Dermis blood vessel endothelial cell (primary cell): ENCODE measurements at regions not wholly inside any gene's neighbourhood (a gene's known extent, or its start where the extent isn't known, plus 50 kb on each side); places are given as distances from the start of the nearest gene placed in this dataset.
"Not testable (repeated sequence)": the region's sequence is repeated elsewhere in the genome, so short reads cannot be mapped to it uniquely, and the experiment has no call there.

Source experiments
- DNase-seq: peaks from one replicate; pipeline ENCODE4 v3.0.0; 2010

DNA sequence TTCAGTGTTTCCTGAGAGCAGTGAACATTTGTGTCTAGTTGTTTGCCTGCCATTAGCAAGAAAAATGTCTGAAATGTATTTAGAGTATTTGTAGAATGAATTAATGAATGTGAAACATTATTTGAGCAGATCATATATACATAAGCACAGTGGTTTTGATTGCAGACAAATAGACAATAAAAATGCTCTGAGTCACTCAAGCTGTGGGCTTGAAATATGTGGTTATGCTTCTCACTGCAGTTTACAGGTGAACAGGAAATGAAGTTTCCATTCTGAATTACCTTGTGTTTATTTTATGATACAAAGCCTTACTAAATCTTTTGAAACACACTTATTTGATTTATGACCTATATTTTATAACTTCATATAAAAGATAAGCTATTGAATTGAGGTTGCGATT, 827.7 kb downstream of the TMTC2 start:
- DNase-seq, result no peak

DNA sequence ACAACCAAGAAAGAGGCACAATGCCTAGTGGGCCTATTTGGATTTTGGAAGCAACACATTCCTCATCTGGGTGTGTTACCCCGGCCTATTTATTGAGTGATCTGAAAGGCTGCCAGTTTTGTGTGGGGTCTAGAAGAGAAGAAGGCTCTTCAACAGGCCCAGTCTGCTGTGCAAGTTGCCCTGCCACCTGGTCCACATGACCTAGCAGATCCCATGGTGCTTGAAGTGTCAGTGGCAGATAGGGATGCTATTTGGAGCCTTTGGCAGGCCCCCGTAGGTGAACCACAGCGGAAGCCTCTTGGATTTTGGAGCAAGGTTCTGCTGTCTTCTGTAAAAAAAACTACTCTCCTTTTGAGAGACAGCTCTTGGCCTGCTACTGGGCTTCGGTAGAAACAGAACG, 820.1 kb downstream of the TMTC2 start:
- no peak for DNase-seq

DNA sequence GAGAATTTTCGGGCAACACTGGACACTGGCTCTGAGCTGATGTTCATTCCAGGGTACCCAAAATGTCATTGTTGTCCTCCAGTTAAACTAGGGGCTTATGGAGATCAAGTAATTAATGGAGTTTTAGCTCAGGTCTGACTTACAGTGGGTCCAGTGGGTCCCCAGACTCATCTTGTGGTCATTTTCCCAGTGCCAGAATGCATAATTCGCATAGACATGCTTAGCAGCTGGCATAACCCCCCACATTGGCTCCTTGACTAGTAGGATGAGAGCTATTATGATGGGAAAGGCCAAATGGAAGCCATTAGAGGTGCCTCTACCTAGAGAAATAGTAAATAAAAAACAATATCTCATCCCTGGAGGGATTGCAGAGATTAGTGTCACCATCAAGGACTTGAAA, 818.9 kb downstream of the TMTC2 start:
- DNase-seq, result no peak

DNA sequence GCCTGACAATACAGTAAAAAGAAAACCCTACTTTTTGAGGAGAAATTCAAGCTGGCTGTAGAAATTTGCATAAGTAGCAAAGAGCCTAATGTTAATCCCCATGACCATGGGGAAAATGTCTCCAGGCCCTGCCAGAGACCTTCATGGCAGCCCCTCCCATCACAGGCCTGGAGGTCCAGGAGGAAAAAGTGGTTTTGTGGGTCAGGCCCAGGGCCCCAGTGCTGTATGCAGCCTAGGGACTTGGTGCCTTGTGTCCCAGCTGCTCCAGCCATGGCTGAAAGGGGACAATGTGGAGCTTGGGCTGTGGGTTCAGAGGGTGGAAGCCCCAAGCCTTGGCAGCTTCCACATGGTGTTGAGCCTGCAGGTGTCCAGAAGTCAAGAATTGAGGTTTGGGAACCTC, 813.2 kb downstream of the TMTC2 start:
- DNase-seq, result not testable (repeated sequence)

DNA sequence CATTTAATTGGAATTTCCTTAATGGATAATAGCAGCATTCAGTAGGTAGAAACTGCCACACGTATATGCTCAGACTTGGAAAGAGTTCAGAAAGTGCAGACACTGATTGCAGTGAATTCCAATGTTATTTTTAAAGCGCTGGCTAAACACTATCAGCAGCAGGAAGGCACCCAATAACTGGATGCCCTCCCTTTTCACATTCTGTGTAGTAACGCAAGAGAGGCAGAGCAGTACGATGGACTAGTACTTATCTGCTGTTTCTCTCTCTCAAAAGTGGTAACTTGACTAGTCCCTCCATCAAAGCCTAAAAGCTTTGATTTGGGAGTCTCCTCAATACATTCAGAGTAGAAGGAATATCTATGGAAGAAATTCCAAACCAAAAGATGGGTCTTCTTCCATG, 791.0 kb downstream of the TMTC2 start:
- DNase-seq, result no peak

DNA sequence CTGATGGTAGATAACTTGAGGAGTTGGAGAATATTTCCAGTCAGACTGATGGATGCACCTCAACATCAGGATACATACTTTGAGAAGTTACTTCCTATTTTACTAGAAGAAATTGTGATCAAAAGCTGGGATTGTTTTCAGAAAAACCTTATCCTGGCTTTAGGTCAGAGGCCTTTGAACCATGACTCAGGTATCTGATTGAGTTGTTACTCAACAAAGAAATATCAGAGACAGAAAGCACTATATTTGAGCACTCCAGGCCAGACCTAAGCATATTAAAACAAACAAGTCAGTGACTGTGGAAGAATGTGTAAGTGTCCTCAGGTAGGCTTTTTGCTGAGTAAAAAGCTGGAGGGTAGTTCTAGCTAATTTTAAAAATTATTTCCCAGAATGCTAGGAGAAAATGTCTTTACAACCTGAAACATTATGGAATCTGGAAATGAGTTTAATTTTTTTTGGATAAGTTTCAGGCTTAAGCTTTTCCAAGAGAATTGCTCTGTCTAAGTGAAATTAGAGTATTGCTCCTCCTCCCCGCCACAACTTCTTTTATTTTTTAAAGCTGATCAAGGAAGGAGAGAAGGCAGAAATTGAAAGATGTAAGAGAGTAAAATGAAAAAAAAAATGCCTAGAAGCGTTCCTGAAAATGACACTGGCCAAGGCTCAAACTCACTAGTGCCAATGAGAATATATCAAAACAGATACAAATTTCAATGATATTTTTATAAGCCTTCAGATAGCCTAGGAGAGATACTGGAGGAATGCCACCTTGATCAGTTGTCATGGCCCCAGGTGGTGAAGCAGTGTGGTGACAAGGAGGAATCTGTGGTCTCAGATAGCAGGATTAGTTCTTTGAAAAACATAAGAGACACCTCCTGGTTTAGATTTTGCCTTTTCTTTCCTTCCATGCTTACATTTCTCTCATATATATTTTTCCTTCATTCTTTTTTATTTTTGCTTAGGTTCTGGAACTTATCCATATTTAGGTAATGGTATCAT, 790.3 kb downstream of the TMTC2 start:
- no peak for DNase-seq

DNA sequence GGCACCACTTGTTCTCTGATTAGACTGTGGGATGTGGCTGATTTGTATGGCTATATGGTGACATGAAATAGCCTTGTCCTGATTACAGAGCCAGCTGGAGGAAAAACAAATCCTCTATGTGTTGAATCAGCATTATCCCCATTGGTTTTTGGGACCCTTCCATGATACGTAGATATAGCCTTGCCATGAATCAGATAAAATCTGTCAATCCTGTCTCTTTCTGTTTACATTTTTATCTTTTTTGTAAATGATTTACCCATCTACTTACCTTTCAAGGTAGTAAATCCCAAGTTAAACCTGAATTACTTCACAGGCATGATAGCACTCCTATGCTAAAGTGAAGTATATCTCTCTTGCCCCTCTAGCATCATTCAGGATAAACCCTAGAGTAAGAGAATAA, 789.3 kb downstream of the TMTC2 start:
- no peak for DNase-seq

DNA sequence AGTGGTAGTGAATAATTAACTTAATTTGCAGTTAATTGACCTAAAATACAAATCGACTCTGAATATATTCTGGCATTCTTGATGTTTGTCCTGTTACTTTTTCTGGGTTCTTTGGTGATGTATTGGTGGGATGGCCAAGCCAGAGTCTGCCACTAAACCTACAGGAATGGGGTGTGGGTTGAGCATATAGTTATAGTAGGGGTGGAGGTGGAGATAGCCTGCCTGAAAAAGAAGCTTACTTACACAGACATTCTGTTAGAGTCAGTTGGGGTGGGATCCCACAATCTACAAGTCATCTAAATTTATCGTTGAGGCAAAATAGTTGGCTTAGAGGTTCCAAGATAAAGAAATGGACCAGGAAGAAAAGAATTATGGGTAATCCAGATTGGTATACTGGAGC, 787.7 kb downstream of the TMTC2 start:
- no peak for DNase-seq

DNA sequence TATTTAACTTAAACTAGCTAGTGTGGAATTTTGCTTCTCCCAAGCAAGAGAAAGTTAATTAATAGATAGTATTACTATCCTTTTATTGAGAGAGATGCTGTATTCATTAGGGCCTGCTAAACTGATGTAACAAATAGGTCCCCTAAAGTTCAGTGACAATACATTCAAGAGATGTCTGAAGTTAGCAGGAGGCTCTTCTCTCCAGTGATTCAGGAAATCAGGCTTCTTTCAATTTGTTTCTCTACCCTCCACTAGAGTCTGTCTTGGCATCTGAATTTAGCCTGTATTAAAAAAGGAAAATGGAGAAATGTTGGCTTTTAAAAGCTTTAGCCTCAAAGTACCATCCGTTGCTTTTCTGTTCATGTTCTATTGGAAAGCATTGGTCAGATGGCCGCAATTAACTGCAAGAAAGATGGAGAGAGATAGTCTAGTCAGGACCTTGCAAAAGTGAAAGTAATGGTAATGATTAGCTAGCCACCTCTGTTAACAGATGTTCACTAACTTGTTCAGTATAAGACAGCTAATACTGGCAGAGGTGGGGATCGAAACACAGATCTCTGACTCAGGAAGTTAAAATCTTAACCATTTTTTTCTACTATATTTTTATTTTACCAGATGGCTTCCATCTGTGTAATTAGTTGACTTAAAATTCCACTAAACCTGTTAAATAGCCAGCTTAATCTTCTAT, 786.8 kb downstream of the TMTC2 start:
- no peak for DNase-seq

DNA sequence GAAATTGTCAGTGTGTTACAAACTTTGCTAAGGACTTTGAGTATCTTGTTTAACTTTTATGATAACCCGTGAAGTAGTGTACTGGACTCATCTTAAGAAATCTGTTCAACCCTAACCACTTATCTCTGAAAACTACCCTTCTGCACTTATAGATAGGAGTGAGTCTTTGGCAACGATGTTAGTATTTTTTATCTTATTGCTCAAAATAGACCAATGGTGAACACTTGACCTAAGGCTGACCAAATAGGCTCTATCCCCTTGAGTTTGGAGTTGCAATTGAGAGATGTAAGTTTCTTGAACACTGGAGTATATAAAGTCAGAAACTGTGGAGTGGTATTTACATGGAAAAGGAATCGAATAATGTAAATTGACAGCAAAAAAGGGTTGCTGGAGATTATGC, 786.1 kb downstream of the TMTC2 start:
- DNase-seq, result no peak

DNA sequence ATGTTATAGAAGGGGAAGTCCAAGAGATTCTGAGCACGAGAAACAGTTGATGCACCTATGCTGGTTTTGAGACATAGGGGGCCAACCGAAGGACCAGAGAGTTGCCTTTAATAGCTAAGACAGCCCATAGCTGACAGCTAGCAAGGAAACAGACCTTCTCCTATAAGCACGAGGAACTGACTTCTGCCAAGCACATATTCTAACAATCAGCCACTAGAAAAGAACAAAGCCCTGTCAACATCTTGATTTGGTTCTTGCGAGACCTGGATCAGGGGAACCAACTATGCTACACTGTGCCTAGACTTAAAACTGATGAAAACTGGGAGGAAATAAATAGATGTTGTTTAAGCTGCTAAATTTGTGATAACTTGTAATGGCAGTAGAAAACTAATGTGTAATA, 785.6 kb downstream of the TMTC2 start:
- no peak for DNase-seq

DNA sequence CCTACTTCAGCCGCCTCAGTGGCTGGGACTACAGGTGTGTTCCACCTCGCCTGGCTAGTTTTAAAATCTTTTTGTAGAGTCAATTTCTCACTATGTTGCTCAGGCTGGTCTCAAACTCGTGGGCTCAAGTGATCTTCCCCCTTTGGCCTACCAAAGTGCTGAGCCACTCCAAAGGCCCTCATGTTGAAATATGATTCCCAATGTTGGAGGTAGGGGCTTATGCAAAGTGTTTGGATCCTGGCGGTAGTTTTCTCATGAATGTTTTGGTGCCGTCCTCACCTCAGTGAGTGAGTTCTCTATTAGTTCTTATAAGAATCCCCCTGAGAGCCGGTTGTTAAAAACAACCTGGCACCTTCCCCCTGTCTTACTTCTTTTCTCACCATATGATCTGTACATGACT, 784.6 kb downstream of the TMTC2 start:
- no peak for DNase-seq

DNA sequence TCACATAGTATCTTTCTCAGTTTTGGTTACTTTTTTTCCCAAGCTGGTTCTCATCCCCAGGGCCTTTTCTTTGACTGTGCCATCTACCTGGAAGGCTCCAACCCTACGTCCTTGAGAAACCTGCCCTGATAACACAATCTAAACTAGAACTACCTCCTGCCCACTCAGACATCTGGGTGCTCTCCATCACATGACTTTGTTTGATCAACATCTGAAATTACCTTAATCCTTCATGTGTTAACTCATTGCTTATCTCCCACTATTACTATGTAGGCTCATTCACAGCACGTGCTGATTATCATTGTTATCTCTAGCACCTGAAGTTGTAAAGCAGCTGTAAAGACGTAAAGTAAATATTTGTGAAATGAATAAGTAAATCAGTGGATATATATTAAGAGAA, 784.0 kb downstream of the TMTC2 start:
- DNase-seq, result no peak

DNA sequence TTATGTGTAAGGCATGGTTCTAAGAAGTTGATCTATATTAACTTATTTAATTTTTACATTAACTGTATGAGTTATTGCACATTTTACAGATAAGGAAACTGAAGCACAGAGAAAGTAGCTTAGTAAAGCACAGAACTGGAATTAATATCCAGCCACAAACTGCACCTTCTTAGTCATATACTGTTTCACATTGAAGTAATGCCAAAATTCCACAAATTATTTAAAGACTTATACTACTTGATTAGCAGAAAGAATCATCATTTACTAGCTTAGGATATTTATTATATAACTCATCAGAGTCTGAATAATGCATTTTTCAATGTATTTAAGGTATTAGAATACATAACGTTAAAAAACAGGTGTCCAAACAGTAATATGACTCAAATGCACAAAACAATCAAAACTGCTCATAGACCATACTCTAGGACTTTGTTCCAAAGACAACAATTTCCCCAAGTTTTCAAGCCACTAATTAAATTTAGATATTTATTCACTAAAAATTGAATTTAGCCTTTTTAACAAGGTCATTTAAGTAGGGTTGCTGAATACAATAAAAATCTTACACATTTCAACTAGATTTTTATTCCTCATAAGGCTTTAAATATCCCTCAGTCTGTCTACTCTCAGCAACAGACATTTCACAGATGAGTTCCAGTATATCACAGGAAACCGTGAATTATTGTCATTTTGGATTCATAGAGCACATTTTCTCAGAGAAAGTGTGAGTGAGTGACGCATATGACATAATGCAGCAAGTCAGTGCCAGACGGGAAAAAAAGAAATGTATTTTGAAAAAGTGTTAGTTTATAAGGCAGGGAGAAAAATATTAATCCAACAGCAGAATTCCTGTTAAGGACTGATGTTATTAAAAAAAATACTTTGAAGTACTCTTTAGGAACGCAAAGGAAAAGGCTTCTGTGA, 782.5 kb downstream of the TMTC2 start:
- DNase-seq, result no peak

DNA sequence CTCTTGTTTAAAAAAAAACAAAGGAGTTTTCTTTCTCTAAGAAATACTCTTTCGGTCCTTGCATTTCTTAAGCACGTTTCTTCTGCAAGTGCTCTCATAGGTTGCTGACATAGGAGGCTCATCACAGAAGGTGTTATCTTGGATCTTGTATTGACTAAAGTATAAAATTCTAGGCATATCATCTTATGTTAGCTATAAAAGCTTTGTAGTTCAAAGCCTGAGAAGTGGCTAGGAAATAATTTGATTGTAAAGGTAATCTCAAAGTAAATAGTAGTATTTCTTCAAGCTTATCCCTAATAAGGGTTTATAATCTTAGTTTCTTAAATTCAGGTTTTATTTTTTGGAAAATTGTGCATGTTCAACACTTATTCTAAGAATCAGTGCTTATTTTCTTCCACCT, 778.9 kb downstream of the TMTC2 start:
- DNase-seq, result no peak

DNA sequence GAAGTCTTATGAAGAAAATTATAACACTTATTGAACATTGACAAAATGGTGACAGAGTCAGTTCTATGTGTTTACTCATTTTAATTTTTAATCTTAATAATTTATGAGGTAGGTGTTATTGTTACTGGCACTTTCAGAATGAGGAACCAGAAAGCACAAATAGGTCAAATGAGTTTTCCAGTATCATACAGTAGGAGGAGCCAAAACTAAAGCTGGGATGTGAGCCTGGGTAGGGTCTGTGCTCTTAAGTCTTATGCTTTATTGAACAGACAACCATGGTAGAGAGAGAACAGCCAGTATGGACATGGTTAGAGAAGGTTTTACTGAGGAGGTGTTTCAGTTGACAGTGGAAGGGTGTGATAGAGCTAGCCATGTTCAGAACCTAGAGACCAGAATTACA, 775.7 kb downstream of the TMTC2 start:
- no peak for DNase-seq

DNA sequence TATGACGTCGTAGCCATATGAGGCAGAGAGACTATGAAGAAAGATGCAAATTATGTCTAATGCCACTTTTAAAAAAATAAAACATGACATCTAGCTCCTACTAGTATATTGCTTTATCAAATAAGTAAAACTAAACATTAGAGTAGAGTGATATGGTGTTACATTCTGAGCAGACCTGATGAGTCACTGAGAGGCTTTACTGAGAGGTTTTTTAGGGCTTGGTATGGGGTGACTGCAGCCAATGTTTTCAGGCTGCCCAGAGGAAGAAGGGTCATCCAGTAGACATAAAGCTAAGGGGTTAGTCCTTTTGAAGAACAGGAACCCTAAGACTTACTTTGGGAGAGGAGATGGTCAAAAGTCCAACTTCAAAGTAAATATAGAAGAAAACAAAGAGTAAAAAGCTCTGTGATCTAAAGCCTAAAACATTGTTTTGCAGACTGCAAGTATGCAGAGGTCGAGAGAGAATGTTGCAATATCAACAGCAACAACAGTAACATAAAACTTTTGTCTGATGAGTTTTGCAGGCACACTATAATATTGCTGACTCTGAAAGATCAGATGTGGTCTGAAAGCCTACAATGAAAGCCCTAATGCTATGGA, 774.7 kb downstream of the TMTC2 start:
- DNase-seq, result no peak

DNA sequence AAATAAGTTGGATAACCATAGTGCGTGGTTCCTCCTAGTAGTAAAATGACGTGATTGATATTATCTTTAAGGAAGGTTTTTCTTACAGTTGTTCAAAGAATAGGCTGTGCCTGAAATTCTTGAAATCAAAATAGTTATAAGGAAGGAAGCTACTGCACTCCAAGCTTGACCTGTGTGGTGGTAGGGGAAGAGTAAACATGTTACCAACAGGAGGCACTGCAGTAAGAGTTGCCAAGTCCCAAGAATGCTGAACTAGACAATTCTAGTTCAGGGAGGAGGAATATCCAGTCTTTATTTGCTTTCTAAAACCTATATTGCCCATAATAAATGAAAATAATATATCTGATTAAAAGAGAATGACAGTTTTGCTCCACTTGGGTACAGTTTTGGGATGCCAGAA, 764.5 kb downstream of the TMTC2 start:
- no peak for DNase-seq

DNA sequence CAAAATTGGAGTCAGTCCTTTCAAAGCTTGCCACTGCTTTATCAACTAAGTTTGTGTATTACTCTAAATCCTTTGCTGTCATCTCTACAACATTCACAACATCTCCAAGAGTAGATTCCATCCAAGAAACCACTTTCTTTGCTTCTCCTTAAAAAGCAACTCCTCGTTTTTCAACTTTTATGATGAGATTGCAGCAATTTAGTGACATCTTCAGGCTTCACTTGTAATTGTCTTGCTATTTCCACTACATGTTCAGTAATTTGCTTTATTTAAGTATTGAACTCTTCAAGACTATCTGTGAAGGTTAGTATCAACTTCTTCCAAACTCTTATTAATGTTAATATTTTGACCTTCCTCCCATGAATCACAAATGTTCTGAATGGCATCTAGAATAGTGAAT, 747.9 kb downstream of the TMTC2 start:
- no peak for DNase-seq

DNA sequence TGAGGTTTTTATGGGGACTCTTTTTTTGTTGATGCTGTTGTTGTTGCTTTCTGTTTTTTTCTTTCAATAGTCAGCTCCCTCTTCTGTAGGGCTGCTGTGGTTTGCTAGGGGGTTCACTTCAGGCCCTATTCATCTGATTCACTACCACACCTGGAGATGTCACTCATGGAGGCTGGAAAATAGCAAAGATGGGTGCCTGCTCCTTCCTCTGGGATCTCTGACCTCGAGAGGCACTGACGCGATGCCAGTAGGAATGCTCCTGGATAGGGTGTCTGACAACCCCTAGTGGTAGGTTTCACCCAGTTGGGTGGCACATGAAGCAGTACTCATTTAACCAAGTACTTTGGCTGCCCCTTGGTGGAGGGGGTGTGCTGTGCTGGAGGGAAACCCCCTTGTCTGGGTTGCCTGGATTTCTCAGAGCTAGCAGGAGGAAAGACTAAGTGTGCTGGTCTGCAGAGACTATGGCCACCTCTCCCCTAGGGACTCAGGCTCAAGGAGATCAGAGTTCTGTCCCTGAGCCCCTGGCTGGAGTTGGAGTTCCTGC, 745.5 kb downstream of the TMTC2 start:
- no peak for DNase-seq

DNA sequence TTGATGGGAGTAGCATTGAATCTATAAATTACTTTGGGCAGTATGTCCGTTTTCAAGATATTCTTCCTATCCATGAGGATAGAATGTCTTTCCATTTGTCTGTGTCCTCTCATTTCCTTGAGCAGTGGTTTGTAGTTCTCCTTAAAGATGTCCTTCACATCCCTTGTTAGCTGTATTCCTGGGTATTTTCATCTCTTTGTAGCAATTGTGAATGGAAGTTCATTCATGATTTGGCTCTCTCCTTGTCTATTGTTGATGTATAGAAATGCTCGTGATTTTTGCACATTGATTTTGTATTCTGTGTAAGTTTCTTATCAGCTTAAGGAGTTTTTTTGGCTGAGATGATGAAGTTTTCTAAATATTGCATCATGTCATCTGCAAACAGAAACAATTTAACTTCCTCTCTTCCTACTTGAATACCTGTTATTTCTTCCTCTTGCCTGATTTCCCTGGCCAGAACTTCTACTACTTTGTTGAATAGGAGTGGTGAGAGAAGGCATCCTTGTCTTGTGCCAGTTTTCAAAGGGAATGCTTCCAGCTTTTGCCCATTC, 741.0 kb downstream of the TMTC2 start:
- not testable (repeated sequence) for DNase-seq

DNA sequence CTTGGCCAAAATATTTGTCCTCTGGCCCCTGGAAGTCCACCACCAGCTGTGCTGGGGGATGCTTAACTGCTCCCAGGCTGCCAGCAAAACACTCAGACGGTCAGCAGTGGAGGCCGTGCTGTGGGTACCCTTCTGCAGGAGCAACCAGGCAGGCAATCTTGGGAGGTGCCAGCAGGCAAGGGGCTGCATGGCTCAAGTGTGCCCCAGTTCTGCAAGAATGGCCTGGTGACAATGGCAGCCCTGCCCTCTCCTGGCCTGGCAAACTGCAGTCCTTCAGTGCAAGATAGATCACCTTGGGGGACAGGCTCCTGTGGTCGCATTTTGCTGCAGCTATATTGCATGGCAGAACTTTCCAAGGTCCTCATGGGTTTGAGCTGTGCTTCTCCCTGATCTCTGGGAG, 728.3 kb downstream of the TMTC2 start:
- no peak for DNase-seq
